ENCODE measurements at regions not wholly inside any gene's neighbourhood (a gene's known extent, or its start where the extent isn't known, plus 50 kb on each side); places are given as distances from the start of the nearest gene placed in this dataset.

- TF ChIP-seq, protein P1, sequence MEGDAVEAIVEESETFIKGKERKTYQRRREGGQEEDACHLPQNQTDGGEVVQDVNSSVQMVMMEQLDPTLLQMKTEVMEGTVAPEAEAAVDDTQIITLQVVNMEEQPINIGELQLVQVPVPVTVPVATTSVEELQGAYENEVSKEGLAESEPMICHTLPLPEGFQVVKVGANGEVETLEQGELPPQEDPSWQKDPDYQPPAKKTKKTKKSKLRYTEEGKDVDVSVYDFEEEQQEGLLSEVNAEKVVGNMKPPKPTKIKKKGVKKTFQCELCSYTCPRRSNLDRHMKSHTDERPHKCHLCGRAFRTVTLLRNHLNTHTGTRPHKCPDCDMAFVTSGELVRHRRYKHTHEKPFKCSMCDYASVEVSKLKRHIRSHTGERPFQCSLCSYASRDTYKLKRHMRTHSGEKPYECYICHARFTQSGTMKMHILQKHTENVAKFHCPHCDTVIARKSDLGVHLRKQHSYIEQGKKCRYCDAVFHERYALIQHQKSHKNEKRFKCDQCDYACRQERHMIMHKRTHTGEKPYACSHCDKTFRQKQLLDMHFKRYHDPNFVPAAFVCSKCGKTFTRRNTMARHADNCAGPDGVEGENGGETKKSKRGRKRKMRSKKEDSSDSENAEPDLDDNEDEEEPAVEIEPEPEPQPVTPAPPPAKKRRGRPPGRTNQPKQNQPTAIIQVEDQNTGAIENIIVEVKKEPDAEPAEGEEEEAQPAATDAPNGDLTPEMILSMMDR (IDR thresholded peaks at IDR 0.05), result no peak
- TF ChIP-seq POLR2A (IDR thresholded peaks at IDR 0.05), result no peak
Measured at GRCh38 chr4:18180892-18181291, 159.3 kb upstream of the LCORL start.
